Stimulated activated CD4-positive, alpha-beta T cell treated with anti-CD3 and anti-CD28 coated beads, TNF-alpha, amount 100 ng/mL, for 4 hours (primary cell): ENCODE measurements at regions not wholly inside any gene's neighbourhood (a gene's known extent, or its start where the extent isn't known, plus 50 kb on each side); places are given as distances from the start of the nearest gene placed in this dataset.

Source experiments
- DNase-seq, 3 experiments: peaks; one replicate each; pipeline ENCODE4 v3.0.0-alpha.2; 2020; ENCODE audit warnings: low read depth in 3 of 3

- no peak for DNase-seq
Observed at GRCh38 chr3:186487819-186488218, 56.4 kb downstream of the CRYGS start.

DNA sequence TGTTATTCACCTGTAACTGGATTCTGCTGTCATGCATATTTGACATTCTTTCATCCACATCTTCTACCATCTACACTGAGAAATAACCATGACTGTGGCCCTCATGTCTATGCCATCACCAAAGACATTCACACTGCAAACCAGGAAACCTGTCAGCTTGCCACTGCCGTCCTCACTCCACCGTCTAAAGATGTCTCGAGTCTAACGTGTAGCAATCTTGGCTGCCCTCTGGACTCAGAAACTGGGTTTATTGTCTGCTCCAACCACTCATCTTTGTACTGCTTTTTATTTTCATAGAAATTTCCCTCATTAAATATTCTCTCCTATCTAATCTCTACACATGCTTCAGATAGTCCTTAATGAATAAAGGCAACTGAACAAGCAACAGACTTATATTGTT, 57.1 kb downstream of the CRYGS start:
- DNase-seq: no peak

- no peak for DNase-seq
Observed at GRCh38 chr3:186483611-186484340, 60.4 kb downstream of the CRYGS start.

GRCh38 chr3:186481526-186481925, 62.7 kb downstream of the CRYGS start:
- no peak for DNase-seq

GRCh38 chr3:186477876-186478275, 66.3 kb downstream of the CRYGS start:
- no peak for DNase-seq

DNA sequence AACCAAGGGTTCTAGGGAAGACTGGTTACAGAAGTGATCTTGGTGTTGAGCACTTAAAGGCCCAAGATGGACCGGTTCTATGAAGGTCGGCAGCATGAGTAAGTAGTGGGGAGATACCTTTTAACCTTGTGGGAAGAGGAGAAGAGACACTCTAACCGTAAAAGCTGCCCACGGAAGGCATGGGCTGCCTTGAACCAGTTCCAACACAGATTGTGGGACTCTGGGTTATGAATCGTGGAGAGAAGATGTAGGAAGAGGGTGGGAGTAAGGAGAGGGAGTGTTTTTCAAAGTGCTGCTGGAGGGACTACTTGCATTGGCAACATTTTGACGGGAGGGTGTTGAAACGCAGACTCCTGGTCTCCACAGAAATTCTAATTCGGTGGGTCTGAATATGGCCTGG, 67.1 kb downstream of the CRYGS start:
- DNase-seq: no peak

- DNase-seq: no peak
Observed at GRCh38 chr3:186476541-186476940, 67.6 kb downstream of the CRYGS start.

DNA sequence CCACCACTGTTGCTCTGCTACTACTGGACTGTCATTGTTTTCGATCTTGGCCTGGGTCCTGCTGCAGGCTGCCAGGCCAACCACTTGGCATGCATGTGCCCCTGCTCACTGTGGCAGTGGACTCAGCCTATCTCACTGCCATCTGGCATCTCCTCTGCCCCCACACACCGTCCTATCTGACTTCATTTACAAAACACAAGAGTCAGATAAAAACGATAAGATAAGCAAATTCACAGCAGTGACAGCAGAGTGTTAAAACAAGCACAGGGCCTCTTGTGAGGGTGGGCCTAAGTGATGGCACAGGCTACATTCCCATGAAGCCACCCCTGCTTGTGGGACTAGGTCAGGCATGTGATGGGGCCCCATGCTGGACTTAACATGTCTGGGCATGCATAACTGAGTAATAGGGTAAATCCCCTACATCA, 68.1 kb downstream of the CRYGS start:
- no peak for DNase-seq

DNA sequence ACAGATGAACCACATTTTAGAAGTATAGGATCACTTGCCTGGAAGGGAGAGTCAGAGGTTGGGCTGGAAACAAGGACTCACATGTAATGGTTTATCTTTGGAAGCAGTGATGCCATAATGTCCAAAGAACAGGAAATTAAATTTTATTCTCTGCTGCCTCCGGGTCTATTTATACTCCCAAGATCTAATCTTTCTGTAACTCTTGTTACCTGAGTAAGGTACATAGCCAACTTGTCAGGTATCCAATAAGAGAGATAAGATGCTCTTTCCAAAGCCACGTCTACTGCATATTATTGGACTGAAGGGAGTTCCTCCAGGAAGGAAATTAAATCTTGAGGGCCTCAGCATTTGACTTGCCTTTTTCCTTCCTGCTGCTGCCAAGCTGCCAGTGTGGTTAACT, 71.0 kb downstream of the CRYGS start:
- DNase-seq: no peak

DNA sequence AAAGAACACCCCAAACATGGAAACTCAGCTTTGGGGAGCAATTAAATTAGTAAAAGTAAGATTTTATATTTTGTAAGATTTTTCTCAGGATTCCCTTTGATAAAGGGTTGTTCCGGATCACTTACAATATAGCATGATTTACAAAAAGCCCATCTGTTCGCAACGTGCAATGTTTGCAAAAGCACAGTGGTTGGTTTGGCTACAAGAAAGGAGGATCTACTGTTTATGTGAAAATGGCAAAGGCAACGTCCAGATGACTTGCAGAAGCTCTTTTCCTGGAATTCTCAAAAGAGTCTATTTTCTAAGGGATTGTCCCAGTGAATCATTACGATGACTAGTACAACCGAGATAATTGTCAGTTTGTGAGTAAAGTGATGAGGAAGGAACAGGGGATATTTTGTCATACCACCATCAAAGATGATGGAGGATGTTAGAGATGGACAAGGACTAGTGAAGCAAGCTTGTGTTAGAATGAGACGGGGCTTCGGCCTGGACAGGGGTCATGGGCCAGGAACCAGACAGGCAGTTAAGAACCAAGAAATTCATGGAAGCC, 71.6 kb downstream of the CRYGS start:
- DNase-seq: no peak

GRCh38 chr3:186471771-186472170, 72.4 kb downstream of the CRYGS start:
- no peak for DNase-seq

DNA sequence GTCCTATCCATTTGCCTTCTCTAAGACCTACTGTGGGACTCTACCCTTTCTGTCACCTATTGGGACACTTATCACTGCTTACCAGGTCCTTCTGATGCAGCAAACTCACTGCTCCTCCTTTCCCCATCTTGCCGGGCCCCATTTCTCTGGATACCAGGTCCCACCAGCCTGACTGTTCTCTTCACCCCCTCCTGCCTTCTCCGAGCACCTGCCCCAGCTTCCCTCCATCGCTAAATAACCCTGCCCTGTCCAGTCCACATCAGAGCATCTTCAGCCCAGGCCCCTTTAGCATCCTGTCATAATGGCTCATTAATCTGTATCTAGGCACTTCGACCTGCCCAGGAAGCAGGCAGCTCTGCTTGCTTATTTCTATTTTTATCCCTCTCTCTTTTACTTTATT, 74.7 kb downstream of the CRYGS start:
- DNase-seq: no peak

GRCh38 chr3:186467969-186468368, 76.2 kb downstream of the CRYGS start:
- DNase-seq: no peak

DNA sequence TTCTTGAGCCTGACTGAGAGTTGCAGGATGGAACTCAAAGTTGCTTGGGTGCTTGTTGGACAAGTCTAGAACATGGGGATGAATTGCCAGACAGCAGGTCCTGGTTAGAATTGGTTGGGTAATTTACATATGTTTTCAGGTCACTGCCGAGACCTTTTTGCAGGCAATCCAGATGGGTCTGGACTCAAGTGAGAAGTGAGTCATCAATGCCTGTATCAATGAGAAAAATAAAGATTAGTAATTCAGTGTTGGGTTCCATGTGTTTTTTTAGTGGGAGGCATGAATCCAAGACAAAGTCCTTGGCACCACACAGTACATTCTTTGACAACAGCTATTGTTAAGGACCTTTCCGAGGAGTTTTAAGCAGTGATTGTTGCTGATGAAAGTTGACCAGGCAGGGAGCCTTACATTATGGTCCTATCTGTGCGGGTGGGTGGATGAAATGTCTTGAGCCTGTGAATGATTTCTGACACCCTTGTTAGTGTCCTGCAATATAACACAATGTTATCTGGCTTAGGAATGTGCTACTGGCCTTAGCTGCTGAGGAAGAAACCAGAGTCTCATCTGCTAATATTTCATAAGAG, 77.7 kb downstream of the CRYGS start:
- DNase-seq: no peak

DNA sequence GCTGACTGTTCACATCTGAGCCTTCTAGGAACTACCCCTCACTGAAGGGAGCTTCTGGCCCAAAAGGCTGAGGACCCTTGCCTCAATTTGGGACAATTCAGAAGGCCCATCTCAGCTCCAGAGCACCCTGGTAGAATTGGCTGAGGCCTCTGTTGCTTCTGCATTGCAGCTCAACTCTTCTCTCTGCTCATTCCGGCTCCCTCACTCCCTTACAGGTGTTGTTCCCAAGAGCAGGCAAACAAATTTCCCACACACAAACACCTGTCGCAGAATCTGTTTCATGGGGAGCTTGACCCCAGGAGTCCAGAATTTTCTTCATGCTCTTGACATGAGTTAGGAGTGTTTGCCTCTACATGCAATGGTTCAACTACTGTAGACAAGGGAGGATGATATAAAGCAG, 78.7 kb downstream of the CRYGS start:
- no peak for DNase-seq

GRCh38 chr3:186464424-186465093, 79.6 kb downstream of the CRYGS start:
- DNase-seq: no peak

GRCh38 chr3:186461141-186461540, 83.0 kb downstream of the CRYGS start:
- DNase-seq: no peak

- no peak for DNase-seq
Observed at GRCh38 chr3:186459108-186459467, 85.1 kb downstream of the CRYGS start.

GRCh38 chr3:186458306-186459107, 85.7 kb downstream of the CRYGS start:
- DNase-seq: no peak

GRCh38 chr3:186457236-186457635, 86.9 kb downstream of the CRYGS start:
- DNase-seq: no peak

DNA sequence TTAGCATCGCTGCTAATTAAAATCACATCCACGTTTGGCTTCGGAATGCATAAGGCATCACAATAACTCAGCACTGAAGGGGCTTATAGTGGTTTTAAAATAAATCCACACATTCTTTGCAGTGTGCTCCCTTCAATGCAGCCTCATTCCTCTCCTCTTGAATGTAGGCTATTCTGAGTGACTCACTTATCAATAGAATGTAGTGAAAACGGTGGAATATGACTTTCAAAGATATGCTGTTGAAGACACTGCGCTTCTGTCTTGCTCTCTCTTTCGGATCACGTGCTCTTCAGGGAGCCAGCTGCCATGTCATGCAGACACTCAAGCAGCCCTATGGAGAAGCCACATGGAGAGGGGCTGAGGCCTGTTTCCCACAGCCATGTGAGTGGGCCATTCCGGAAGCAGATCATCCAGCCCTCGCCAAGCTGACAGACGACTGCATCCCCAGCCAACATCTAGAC, 87.4 kb downstream of the CRYGS start:
- DNase-seq: no peak
